VCaP (cell line): ENCODE measurements at regions not wholly inside any gene's neighbourhood (a gene's known extent, or its start where the extent isn't known, plus 50 kb on each side); places are given as distances from the start of the nearest gene placed in this dataset.

Experiments
- H3K27ac ChIP-seq: fragments of 450-650 bp; 2 replicates; pipeline ENCODE4 v1.5.1; 2017
- TF ChIP-seq, protein P1 (sequence below): fragments of 450-650 bp; conservative IDR thresholded peaks from 2 replicates; pipeline ENCODE4 v1.5.1; 2017; ENCODE audit warnings: mild to moderate bottlenecking, moderate library complexity

DNA sequence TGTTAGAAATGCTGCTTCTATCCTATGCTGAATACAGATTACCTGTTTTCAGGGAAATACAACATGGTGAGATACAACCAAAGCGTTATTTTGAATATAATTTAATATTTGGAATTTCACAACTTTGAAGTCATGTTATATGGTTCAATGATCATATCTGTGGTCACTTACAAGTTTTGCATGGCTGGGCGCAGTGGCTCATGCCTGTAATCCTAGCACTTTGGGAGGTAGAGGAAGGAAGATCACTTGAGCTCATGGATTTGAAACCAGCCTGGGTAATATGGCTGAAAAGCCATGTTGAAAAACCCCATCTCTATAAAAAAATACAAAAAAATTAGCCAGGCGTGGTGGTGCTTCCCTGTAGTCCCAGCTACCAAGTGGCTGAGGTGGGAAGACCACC is 57.9 kb downstream of the DOP1B start:
- TF ChIP-seq, protein P1, sequence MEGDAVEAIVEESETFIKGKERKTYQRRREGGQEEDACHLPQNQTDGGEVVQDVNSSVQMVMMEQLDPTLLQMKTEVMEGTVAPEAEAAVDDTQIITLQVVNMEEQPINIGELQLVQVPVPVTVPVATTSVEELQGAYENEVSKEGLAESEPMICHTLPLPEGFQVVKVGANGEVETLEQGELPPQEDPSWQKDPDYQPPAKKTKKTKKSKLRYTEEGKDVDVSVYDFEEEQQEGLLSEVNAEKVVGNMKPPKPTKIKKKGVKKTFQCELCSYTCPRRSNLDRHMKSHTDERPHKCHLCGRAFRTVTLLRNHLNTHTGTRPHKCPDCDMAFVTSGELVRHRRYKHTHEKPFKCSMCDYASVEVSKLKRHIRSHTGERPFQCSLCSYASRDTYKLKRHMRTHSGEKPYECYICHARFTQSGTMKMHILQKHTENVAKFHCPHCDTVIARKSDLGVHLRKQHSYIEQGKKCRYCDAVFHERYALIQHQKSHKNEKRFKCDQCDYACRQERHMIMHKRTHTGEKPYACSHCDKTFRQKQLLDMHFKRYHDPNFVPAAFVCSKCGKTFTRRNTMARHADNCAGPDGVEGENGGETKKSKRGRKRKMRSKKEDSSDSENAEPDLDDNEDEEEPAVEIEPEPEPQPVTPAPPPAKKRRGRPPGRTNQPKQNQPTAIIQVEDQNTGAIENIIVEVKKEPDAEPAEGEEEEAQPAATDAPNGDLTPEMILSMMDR = no peak
- H3K27ac ChIP-seq = no peak overlapping the region

DNA sequence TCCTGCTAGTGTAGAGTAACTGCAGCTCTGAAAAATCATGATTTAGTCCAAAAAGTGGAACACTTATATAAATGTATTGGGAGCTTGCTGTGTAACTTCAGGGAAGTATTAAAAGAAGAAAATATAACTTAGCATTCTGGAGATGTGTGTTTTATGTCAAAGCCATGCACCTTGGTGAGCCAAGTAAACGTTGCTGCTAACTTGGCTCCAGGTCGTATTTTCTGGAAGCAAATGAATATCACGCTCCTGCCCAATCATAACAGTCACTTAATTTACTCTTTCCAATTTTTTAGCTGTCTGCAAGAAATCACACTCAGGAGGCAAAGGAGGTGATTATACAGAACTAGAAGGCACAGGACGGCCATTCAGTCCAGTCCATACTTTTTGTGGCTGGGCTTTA is 61.1 kb downstream of the DOP1B start:
- no peak overlapping the region for H3K27ac ChIP-seq

DNA sequence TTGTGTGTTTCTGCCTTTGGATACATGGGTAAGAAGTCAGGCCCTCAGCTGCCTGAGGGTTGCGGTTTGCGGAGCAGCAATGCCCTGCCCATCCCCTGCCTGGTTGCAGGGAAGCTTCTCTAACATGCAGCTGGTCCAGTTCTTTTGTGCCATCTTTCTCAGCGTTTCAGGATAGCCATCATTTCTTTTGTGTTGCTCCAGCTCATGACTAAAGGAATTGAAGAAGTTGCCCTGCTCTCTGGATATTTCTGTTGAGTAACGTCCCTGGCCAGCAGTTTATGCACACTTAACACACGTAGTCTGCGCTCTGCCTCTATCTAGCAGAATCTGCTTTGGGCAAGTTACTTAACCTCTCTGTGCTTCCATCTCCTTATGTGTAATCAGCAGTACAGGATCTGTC is 62.1 kb downstream of the DOP1B start:
- H3K27ac ChIP-seq = no peak overlapping the region
- TF ChIP-seq, protein P1 = no peak

More for the DNA sequence above, 61.1 kb downstream of the DOP1B start:
- TF ChIP-seq, protein P1 = no peak

DNA sequence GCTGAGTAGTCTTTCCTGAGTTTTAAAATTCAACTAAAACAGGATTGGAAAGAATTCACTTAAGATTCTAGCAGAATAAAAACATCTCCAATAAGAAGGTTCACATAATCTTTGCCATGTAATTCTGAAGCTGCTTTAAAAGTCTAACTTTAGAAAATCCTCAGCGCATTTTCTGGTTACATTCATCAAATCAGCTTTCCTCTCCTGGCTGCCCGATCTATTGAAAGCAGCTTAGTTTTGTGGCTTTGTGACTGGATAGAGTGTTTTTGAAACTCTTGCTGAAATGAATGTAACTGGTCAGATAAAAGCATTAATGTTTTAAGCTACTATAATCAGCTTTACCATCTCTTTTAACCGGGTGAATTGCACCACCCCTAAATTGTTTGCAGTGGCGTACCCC is 66.8 kb downstream of the DOP1B start:
- TF ChIP-seq, protein P1 = no peak
- peak overlapping the region; percentile 78 for H3K27ac ChIP-seq

DNA sequence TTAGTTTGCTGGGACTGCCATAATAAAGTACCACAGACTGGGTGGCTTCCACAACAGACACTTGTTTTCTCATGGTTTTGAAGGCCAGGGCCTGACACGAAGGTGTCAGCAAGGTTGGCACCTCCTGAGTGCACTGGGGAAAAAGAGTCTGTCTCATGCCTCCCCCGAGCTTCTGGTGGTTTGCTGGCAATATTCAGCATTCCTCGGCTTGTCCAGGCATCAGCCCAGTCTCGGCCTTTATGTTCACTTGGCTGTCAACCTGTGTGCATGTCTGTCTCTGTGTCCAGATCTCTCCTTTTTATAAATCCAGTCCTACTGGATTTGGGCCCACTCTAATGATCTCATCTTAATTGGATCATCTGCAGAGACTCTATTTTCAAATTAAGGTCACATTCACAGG is 72.6 kb downstream of the DOP1B start:
- peak overlapping the region; percentile 26 for H3K27ac ChIP-seq
- TF ChIP-seq, protein P1 = no peak

DNA sequence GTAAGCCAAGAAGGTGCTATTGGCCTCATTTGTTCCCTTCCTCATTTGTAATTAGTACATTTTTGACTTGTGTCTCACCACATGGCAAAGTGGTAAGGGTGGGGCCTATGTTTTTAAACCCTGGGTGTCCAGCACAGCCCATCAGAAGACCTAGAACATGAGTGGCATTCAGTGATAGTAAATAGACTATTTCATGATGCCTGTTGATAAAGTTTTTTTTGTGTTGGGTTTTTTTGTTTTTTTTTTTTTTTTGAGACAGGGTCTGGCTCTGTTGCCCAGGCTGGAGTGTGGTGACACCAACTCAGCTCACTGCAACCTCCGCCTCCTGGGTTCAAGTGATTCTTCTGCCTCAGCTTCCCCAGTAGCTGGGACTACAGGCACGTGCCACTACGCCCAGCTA is 74.8 kb downstream of the DOP1B start:
- H3K27ac ChIP-seq = peak overlapping the region; percentile 89

DNA sequence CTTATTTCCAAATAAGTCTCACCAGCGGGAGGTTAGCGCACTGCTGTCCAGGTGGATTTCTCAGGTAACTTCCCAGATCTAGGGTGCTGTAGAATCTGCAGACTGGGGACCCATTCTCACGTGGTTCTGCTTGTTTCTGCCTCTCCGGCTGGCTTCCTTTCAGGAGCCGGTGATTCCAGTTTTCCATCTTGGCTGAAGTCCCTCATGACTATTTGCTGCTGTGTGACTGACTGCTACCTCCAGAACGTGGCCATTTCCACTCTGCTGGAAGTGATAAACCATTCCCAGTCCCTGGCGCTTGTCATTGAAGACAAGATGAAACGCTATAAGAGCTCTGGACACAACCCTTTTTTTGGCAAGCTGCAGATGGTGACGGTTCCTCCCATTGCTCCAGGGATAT is 76.0 kb downstream of the DOP1B start:
- H3K27ac ChIP-seq = peak overlapping the region; percentile 89
- TF ChIP-seq, protein P1 = no peak

DNA sequence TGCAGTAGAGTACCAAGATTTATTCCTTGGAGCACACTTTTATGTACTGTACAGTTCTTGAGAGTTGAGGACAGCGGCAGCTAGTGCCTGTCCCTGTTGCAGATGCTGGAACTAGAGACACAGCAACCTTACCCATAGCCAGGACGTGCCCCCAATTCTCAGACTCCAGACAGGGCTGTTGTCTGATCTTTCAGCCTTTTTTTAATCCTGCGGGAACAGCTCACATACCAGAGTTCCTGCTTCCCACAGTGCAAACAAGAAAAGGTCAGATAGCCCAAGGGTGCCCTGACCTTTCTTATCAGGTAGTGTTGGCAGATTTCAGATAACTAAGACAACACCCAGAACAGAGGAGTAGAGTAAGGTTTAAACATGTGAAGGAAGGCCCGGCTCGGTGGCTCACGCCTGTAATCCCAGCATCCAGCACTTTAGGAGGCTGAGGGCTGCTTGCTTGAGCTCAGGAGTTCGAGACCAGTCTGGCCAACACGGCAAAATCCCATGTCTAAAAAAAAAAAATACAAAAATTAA is 78.5 kb downstream of the DOP1B start:
- TF ChIP-seq, protein P1 = no peak
- H3K27ac ChIP-seq = peak overlapping the region; percentile 89
